ENCODE measurements at regions not wholly inside any gene's neighbourhood (a gene's known extent, or its start where the extent isn't known, plus 50 kb on each side); places are given as distances from the start of the nearest gene placed in this dataset.
"Not testable (repeated sequence)": the region's sequence is repeated elsewhere in the genome, so short reads cannot be mapped to it uniquely, and the experiment has no call there.

GRCh38 chr10:36773652-36774051 lies 351.7 kb upstream of the ANKRD30A start:
- intact Hi-C loops (cut with DNase I; ENCODE audit: low total_unique reads): loop anchor here (10.0 kb wide), 1 partner anchor 1139 kb away; no protein-coding TSS in a partner anchor

GRCh38 chr10:36771725-36772124 lies 353.7 kb upstream of the ANKRD30A start:
- Histone ChIP-seq H3K4me3 (no peak overlapping the region), H3K27me3 (no peaks in the 10 kb centered on the region), H3K4me1 (peaks cover 4% of the 10 kb centered on the region), H3K36me3 (ENCODE audit: low read depth, missing control alignments) (no peaks in the 10 kb centered on the region), H3K27ac (no peak overlapping the region), H3K9me3 (no peaks in the 10 kb centered on the region)
- intact Hi-C loops (cut with DNase I; ENCODE audit: low total_unique reads): loop anchor here (10.0 kb wide), 1 partner anchor 1137 kb away; no protein-coding TSS in a partner anchor
- TF ChIP-seq CTCF (IDR thresholded peaks at IDR 0.05) (no peak), POLR2A (IDR thresholded peaks at IDR 0.05) (no peak)
- no peak for DNase-seq
- 58 to 69% methylated on average over 1 of the region's 1 CpG for WGBS, 2 donors

More at GRCh38 chr10:36773652-36774051, 351.7 kb upstream of the ANKRD30A start:
- Histone ChIP-seq H3K4me1 (no peaks in the 10 kb centered on the region), H3K27me3 (no peaks in the 10 kb centered on the region), H3K36me3 (ENCODE audit: low read depth, missing control alignments) (no peaks in the 10 kb centered on the region), H3K9me3 (no peaks in the 10 kb centered on the region), H3K27ac (no peak overlapping the region), H3K4me3 (no peak overlapping the region)
- TF ChIP-seq CTCF (IDR thresholded peaks at IDR 0.05) (no peak), POLR2A (IDR thresholded peaks at IDR 0.05) (no peak)
- DNase-seq: no peak
- whole genome bisulfite sequencing, 2 donors: 90 to 94% methylated on average over 2 of the region's 2 CpGs

GRCh38 chr10:36769741-36770140 lies 355.7 kb upstream of the ANKRD30A start:
- not testable (repeated sequence) for H3K4me3 ChIP-seq; DNase-seq; H3K27me3 ChIP-seq; H3K27ac ChIP-seq; H3K36me3 ChIP-seq (ENCODE audit: low read depth, missing control alignments); H3K9me3 ChIP-seq
- WGBS, 2 donors: 92 to 94% methylated on average over 7 of the region's 7 CpGs
- intact Hi-C loops (cut with DNase I; ENCODE audit: low total_unique reads): loop anchor here (10.0 kb wide), 1 partner anchor 1135 kb away; no protein-coding TSS in a partner anchor
- H3K4me1 ChIP-seq: peaks cover 18% of the 10 kb centered on the region

- no peaks in the 10 kb centered on the region for H3K27me3 ChIP-seq
- no peaks in the 10 kb centered on the region for H3K9me3 ChIP-seq
- no peak overlapping the region for H3K4me3 ChIP-seq
- intact Hi-C loops (cut with DNase I; ENCODE audit: low total_unique reads): no loop called here
- H3K4me1 ChIP-seq: peaks cover 18% of the 10 kb centered on the region
- H3K27ac ChIP-seq: no peak overlapping the region
- H3K36me3 ChIP-seq (ENCODE audit: low read depth, missing control alignments): no peaks in the 10 kb centered on the region
- TF ChIP-seq POLR2A (IDR thresholded peaks at IDR 0.05): no peak
- TF ChIP-seq CTCF (IDR thresholded peaks at IDR 0.05): no peak
- WGBS, 2 donors: 38 to 51% methylated on average over 3 of the region's 3 CpGs
- DNase-seq: no peak
Measured at GRCh38 chr10:36766940-36767339, 358.5 kb upstream of the ANKRD30A start.

- Histone ChIP-seq H3K27me3 (no peaks in the 10 kb centered on the region), H3K4me3 (no peak overlapping the region), H3K9me3 (no peaks in the 10 kb centered on the region), H3K4me1 (peaks cover 18% of the 10 kb centered on the region), H3K36me3 (ENCODE audit: low read depth, missing control alignments) (no peaks in the 10 kb centered on the region), H3K27ac (no peak overlapping the region)
- 41 to 60% methylated on average over 2 of the region's 2 CpGs for WGBS, 2 donors
- TF ChIP-seq POLR2A (IDR thresholded peaks at IDR 0.05): no peak
- DNase-seq: no peak
- intact Hi-C loops (cut with DNase I; ENCODE audit: low total_unique reads): no loop called here
Measured at GRCh38 chr10:36766415-36766810, 359.0 kb upstream of the ANKRD30A start.

- H3K27me3 ChIP-seq: no peaks in the 10 kb centered on the region
- no peak for TF ChIP-seq CTCF (IDR thresholded peaks at IDR 0.05)
- no peak for TF ChIP-seq POLR2A (IDR thresholded peaks at IDR 0.05)
- H3K4me1 ChIP-seq: peaks cover 18% of the 10 kb centered on the region
- no peak overlapping the region for H3K4me3 ChIP-seq
- no peak overlapping the region for H3K27ac ChIP-seq
- H3K9me3 ChIP-seq: no peaks in the 10 kb centered on the region
- WGBS, 2 donors: 30 to 36% methylated on average over 2 of the region's 2 CpGs
- H3K36me3 ChIP-seq (ENCODE audit: low read depth, missing control alignments): no peaks in the 10 kb centered on the region
- intact Hi-C loops (cut with DNase I; ENCODE audit: low total_unique reads): no loop called here
- no peak for DNase-seq
Measured at GRCh38 chr10:36765782-36766414, 359.5 kb upstream of the ANKRD30A start.
